GM19023 (cell line): ENCODE measurements at regions not wholly inside any gene's neighbourhood (a gene's known extent, or its start where the extent isn't known, plus 50 kb on each side); places are given as distances from the start of the nearest gene placed in this dataset.

Experiments used
- ATAC-seq: cut with Tn5 transposase; IDR thresholded peaks from one replicate; pipeline ENCODE4 v1.9.1; 2021; ENCODE audit warnings: mild to moderate bottlenecking, moderate library complexity; ENCODE audit not compliant: unreplicated experiment

GRCh38 chr5:104754311-104754995 is 1191.9 kb upstream of the NUDT12 start:
- no peak for ATAC-seq

GRCh38 chr5:104751969-104752368 is 1189.4 kb upstream of the NUDT12 start:
- no peak for ATAC-seq

GRCh38 chr5:104739905-104740304 is 1177.3 kb upstream of the NUDT12 start:
- no peak for ATAC-seq

GRCh38 chr5:104739503-104739902 is 1176.9 kb upstream of the NUDT12 start:
- ATAC-seq, result no peak

GRCh38 chr5:104736073-104736472 is 1173.5 kb upstream of the NUDT12 start:
- ATAC-seq, result no peak

GRCh38 chr5:104734046-104734445 is 1171.5 kb upstream of the NUDT12 start:
- ATAC-seq, result no peak

- ATAC-seq, result no peak
These were observed 1170.6 kb upstream of the NUDT12 start for GRCh38 chr5:104733063-104733669.

GRCh38 chr5:104731331-104731730 is 1168.7 kb upstream of the NUDT12 start:
- no peak for ATAC-seq

- ATAC-seq, result no peak
These were observed 1145.4 kb upstream of the NUDT12 start for GRCh38 chr5:104708027-104708426.

- ATAC-seq, result no peak
These were observed 1144.0 kb upstream of the NUDT12 start for GRCh38 chr5:104706600-104706999.

GRCh38 chr5:104702212-104702611 is 1139.6 kb upstream of the NUDT12 start:
- no peak for ATAC-seq

GRCh38 chr5:104699438-104699837 is 1136.8 kb upstream of the NUDT12 start:
- no peak for ATAC-seq

GRCh38 chr5:104661256-104661655 is 1098.7 kb upstream of the NUDT12 start:
- ATAC-seq, result no peak

- ATAC-seq, result no peak
These were observed 1096.9 kb upstream of the NUDT12 start for GRCh38 chr5:104659497-104659896.

- no peak for ATAC-seq
These were observed 1089.8 kb upstream of the NUDT12 start for GRCh38 chr5:104652271-104652861.

- ATAC-seq, result no peak
These were observed 1087.9 kb upstream of the NUDT12 start for GRCh38 chr5:104650313-104651055.

GRCh38 chr5:104646416-104646815 is 1083.8 kb upstream of the NUDT12 start:
- ATAC-seq, result no peak

- no peak for ATAC-seq
These were observed 1080.7 kb upstream of the NUDT12 start for GRCh38 chr5:104643320-104643719.

GRCh38 chr5:104635227-104635626 is 1072.6 kb upstream of the NUDT12 start:
- ATAC-seq, result no peak

GRCh38 chr5:104628911-104629310 is 1066.3 kb upstream of the NUDT12 start:
- ATAC-seq, result no peak

GRCh38 chr5:104626122-104626521 is 1063.5 kb upstream of the NUDT12 start:
- ATAC-seq, result no peak

GRCh38 chr5:104612005-104612404 is 1049.4 kb upstream of the NUDT12 start:
- ATAC-seq, result no peak
